HG03097 (cell line): ENCODE measurements at regions not wholly inside any gene's neighbourhood (a gene's known extent, or its start where the extent isn't known, plus 50 kb on each side); places are given as distances from the start of the nearest gene placed in this dataset.

Source experiments
- ATAC-seq: cut with Tn5 transposase; IDR thresholded peaks from one replicate; pipeline ENCODE4 v1.9.1; 2021; ENCODE audit not compliant: unreplicated experiment, low FRiP score

GRCh38 chr9:79264511-79265355, 307.0 kb upstream of the TLE4 start:
- ATAC-seq, result no peak

GRCh38 chr9:79266986-79267385, 304.8 kb upstream of the TLE4 start:
- no peak for ATAC-seq

GRCh38 chr9:79268806-79269205, 303.0 kb upstream of the TLE4 start:
- ATAC-seq, result no peak

GRCh38 chr9:79273311-79273710, 298.5 kb upstream of the TLE4 start:
- ATAC-seq, result no peak

GRCh38 chr9:79279356-79279755, 292.4 kb upstream of the TLE4 start:
- ATAC-seq, result no peak

- no peak for ATAC-seq
Observed at GRCh38 chr9:79280691-79281090, 291.1 kb upstream of the TLE4 start.

- no peak for ATAC-seq
Observed at GRCh38 chr9:79284081-79284480, 287.7 kb upstream of the TLE4 start.

GRCh38 chr9:79286992-79287707, 284.6 kb upstream of the TLE4 start:
- no peak for ATAC-seq

GRCh38 chr9:79287708-79288290, 284.0 kb upstream of the TLE4 start:
- no peak for ATAC-seq

- ATAC-seq, result no peak
Observed at GRCh38 chr9:79289856-79290255, 281.9 kb upstream of the TLE4 start.

- ATAC-seq, result no peak
Observed at GRCh38 chr9:79292731-79293280, 279.0 kb upstream of the TLE4 start.

GRCh38 chr9:79300068-79300467, 271.7 kb upstream of the TLE4 start:
- no peak for ATAC-seq

GRCh38 chr9:79301085-79301484, 270.7 kb upstream of the TLE4 start:
- ATAC-seq, result no peak

GRCh38 chr9:79301551-79302391, 270.0 kb upstream of the TLE4 start:
- ATAC-seq, result no peak

GRCh38 chr9:79302569-79302968, 269.2 kb upstream of the TLE4 start:
- ATAC-seq, result no peak

- no peak for ATAC-seq
Observed at GRCh38 chr9:79308012-79308411, 263.8 kb upstream of the TLE4 start.

- no peak for ATAC-seq
Observed at GRCh38 chr9:79312686-79313421, 258.9 kb upstream of the TLE4 start.

GRCh38 chr9:79325501-79325900, 246.3 kb upstream of the TLE4 start:
- ATAC-seq, result no peak

GRCh38 chr9:79329861-79330260, 241.9 kb upstream of the TLE4 start:
- no peak for ATAC-seq

- no peak for ATAC-seq
Observed at GRCh38 chr9:79334001-79334400, 237.8 kb upstream of the TLE4 start.
